ENCODE measurements at regions not wholly inside any gene's neighbourhood (a gene's known extent, or its start where the extent isn't known, plus 50 kb on each side); places are given as distances from the start of the nearest gene placed in this dataset.

- no peak for DNase-seq (ENCODE audit: low read depth, low spot score)
Observed at GRCh38 chr6:134712311-134712710, 237.6 kb downstream of the ALDH8A1 start.

- DNase-seq (ENCODE audit: low read depth, low spot score): no peak
Observed at GRCh38 chr6:134708079-134708478, 241.8 kb downstream of the ALDH8A1 start.

- DNase-seq (ENCODE audit: low read depth, low spot score): no peak
Observed at GRCh38 chr6:134707342-134708031, 242.4 kb downstream of the ALDH8A1 start.

GRCh38 chr6:134706806-134707205, 243.1 kb downstream of the ALDH8A1 start:
- no peak for DNase-seq (ENCODE audit: low read depth, low spot score)

- no peak for DNase-seq (ENCODE audit: low read depth, low spot score)
Observed at GRCh38 chr6:134706153-134706552, 243.7 kb downstream of the ALDH8A1 start.

- DNase-seq (ENCODE audit: low read depth, low spot score): no peak
Observed at GRCh38 chr6:134703206-134703605, 246.7 kb downstream of the ALDH8A1 start.

DNA sequence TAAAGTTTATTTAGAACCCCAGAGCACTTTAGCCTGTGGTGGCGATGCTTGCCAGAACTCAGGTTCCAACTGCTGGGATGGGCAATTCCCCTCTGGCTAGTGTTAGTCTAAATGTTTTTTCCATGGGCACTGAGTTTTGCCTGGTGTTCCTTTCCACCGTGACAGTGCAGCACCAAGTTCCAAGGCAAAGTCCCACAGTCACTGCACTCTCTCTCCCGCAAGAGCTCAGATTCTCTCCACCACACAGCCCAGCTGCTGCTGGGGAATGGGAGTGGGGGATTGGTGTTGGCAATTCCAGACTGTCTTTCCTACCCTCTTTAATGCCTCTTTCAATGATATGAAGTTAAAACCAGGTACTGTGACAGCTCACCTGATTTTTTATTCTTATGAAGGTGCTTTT, 247.6 kb downstream of the ALDH8A1 start:
- no peak for DNase-seq (ENCODE audit: low read depth, low spot score)

DNA sequence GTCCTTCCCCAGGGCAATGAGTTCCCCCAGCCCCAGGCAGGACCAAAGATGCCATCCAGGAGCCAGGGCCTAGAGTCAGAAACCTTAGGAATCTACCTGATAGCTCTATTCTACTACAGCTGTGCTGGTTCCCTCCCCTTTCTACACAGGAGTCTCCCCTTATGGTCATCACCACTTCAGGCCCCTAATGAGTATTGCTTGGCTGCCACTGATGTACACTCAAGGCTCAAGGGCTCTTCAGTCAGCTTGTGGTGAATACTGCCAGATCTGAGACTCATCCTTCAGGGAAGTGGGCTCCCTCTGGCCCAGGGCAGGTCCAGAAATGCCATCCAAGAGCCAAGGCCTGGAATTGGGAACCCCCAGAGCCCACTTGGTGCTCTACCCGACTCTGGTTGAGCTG, 248.6 kb downstream of the ALDH8A1 start:
- DNase-seq (ENCODE audit: low read depth, low spot score): no peak

- DNase-seq (ENCODE audit: low read depth, low spot score): no peak
Observed at GRCh38 chr6:134698228-134698627, 251.7 kb downstream of the ALDH8A1 start.

DNA sequence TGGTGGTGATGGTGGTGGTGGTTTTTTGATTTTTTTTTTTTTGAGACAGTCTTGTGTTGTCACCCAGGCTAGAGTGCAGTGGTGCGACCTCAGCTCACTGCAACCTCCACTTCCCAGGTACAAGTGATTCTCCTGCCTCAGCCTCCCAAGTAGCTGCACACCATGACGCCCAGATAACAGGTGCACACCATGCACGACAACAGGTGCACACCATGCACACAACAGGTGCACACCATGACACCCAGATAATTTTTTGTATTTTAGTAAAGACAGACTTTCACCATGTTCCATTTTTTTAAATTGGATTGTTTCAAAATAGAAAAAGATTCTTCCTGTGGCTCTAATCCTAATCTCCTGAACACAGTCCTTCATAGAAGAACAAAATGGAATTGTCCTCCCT, 257.9 kb downstream of the ALDH8A1 start:
- no peak for DNase-seq (ENCODE audit: low read depth, low spot score)

- DNase-seq (ENCODE audit: low read depth, low spot score): no peak
Observed at GRCh38 chr6:134691180-134691579, 258.7 kb downstream of the ALDH8A1 start.

DNA sequence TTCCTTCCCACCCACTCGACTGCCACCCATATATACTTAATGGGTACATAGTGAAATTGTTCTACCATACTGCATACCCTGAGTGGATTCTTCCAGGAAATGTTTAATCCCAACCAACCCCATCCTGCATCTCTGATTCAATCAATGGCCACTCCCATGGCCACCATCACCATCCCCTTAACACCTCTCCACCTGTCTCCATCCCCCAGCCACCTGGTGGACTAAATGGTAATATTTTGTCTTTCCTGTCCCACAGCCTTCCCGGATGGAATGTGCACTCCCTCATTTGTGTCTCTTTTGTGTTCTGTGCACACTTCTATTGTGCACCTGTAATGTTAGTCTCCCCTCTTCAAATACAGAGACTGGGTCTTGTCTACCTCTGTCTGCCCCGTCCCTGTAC, 259.9 kb downstream of the ALDH8A1 start:
- DNase-seq (ENCODE audit: low read depth, low spot score): no peak

DNA sequence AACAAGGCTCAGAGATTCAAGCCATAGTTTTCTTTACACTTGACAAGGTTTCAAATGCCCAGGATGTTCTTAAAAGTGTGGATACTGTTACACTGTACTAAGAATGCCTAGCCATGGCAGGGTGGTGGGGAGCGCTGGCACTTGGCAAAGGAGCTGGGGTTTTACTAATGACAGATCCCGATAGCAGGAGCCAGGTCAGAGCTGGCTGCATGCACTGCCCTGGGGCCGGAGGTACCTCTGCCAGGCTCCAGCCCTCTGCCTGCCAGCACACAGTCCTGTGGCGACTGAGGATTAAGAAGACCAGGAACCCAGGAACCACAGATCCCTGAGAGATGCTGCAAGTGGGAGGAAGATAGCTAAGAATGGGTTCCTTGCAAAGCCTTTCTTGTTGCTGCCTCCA, 260.3 kb downstream of the ALDH8A1 start:
- DNase-seq (ENCODE audit: low read depth, low spot score): no peak

DNA sequence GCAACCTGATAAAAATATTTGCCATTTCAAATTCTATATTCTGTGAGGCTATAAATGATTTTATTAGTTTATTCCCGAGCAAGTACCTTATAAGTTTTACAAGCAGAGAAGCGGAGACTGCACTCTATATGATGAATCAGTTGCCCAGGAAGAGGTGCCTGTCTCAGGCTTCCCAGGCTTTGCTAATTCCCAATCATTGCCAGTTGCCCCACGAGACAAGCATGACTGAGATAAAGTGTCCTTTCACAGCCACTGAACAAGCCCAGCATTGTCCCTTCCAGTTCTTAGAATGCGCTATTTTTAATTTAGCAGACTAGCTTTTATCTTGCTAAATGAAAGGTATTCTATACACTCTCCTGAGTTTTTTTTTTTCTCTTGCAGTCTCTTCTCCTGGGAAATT, 260.7 kb downstream of the ALDH8A1 start:
- DNase-seq (ENCODE audit: low read depth, low spot score): no peak

DNA sequence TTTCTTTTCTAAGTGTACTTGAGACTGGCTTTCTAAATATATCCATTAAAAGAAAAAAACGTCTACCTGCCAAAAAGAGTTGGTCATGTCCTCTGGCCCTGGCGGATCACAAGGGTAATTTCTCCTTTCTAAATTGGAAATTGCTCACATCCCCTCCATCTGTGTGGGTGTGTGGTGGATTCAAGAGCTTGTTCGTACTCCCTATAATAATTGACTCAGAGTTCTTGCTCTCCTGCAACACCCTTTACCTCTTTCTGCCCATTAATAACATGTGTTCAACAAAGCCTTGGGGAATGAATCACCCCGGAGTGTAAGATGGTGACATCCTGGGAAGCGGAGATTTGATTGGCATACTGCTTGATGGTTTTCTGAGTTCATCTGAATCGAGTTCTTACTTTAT, 263.8 kb downstream of the ALDH8A1 start:
- no peak for DNase-seq (ENCODE audit: low read depth, low spot score)

GRCh38 chr6:134684423-134684795, 265.5 kb downstream of the ALDH8A1 start:
- no peak for DNase-seq (ENCODE audit: low read depth, low spot score)

- no peak for DNase-seq (ENCODE audit: low read depth, low spot score)
Observed at GRCh38 chr6:134683783-134684422, 266.0 kb downstream of the ALDH8A1 start.

DNA sequence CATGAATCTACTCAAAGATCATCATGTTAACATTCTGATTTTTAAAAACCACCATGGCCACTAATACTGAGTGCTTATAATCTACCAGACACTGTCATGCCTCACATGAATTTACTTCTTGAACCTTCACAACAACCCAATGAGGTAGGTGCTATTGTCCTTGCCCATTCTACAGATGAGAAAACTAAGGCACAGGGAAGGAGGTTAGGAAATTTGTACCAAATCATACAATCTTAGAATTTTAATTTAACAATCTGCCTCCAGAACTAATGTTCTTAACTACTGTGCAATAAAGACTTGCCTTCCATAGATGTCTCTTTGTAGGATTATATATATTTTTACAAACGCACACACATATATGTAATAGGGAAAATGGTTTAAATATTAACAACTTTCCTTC, 269.5 kb downstream of the ALDH8A1 start:
- DNase-seq (ENCODE audit: low read depth, low spot score): no peak

DNA sequence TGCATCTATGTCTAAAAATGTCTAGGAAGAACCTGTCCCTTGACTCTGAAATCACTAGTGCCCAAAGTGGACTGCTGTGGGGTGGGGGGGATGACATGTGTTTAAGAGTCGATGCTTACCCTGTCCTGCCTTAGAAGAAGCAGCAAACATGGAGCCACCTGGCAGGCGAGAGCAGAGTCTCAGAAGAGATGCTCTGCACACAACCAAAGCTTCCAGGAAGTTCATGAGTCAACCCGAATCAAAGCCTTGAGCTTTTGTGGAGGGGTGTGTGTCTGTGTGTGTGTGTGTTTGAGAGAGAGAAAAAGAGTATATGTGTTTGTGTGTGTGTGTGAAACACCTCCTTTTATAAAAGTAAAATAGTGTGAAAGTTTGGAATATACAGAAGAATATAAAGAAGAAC, 269.9 kb downstream of the ALDH8A1 start:
- DNase-seq (ENCODE audit: low read depth, low spot score): no peak

DNA sequence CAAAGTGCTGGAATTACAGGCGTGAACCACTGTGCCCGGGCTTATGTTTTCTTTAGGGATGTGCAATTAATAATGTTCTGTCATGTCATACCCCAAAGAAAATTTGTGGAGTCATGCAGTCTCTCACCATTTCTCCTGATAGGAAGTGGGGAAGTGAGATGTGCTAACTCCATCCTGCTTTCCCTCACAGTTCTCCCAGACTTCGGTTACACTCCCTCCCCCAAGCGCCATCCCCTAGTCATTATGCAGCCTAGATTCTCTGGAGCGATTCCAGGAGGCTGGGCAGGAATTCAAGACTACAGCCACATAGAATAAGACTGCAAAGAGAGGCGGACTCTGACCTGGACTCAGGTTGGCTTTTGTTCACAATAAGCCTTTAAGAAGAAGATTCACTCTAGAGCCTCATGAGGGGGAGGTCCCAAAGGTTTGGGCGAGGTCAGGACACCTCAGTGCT, 271.4 kb downstream of the ALDH8A1 start:
- DNase-seq (ENCODE audit: low read depth, low spot score): no peak

GRCh38 chr6:134676307-134677281, 273.3 kb downstream of the ALDH8A1 start:
- DNase-seq (ENCODE audit: low read depth, low spot score): no peak
